GM23248 (cell line): ENCODE measurements at regions not wholly inside any gene's neighbourhood (a gene's known extent, or its start where the extent isn't known, plus 50 kb on each side); places are given as distances from the start of the nearest gene placed in this dataset.

Experiments used
- DNase-seq: peaks from one replicate; pipeline ENCODE4 v3.0.0-alpha.2; 2015
- H2AFZ ChIP-seq: fragments of 200-600 bp; sonication (generic); 2 replicates; pipeline ENCODE4 v1.6.1; 2016; ENCODE audit warnings: antibody characterized with exemption
- H3F3A ChIP-seq: fragments of 200-600 bp; sonication (generic); 2 replicates; pipeline ENCODE4 v1.6.1; 2016; ENCODE audit warnings: mild to moderate bottlenecking, antibody characterized with exemption, mixed run types; ENCODE audit not compliant: insufficient read depth
- H3K27ac ChIP-seq: fragments of 200-600 bp; sonication (generic); 2 replicates; pipeline ENCODE4 v1.5.1; 2016; ENCODE audit warnings: mild to moderate bottlenecking
- H3K27me3 ChIP-seq: fragments of 200-600 bp; sonication (generic); replicated peaks from 2 replicates; pipeline ENCODE4 v1.6.1; 2016; ENCODE audit warnings: mild to moderate bottlenecking; ENCODE audit not compliant: insufficient read depth
- H3K36me3 ChIP-seq: fragments of 200-600 bp; sonication (generic); 2 replicates; pipeline ENCODE4 v1.6.1; 2016; ENCODE audit warnings: low read depth, mild to moderate bottlenecking
- H3K4me1 ChIP-seq: fragments of 200-600 bp; sonication (generic); 2 replicates; pipeline ENCODE4 v1.6.1; 2016; ENCODE audit warnings: mild to moderate bottlenecking; ENCODE audit not compliant: insufficient read depth
- H3K4me2 ChIP-seq: fragments of 200-600 bp; sonication (generic); one replicate; pipeline ENCODE4 v1.6.1; 2016; ENCODE audit warnings: mild to moderate bottlenecking; ENCODE audit not compliant: unreplicated experiment
- H3K4me3 ChIP-seq: fragments of 200-600 bp; sonication (generic); 2 replicates; pipeline ENCODE4 v1.5.1; 2016; ENCODE audit warnings: mild to moderate bottlenecking
- H3K79me2 ChIP-seq: fragments of 200-600 bp; sonication (generic); 2 replicates; pipeline ENCODE4 v1.6.1; 2016; ENCODE audit warnings: mild to moderate bottlenecking; ENCODE audit not compliant: insufficient read depth
- H3K9ac ChIP-seq: fragments of 200-600 bp; sonication (generic); 2 replicates; pipeline ENCODE4 v1.6.1; 2016; ENCODE audit warnings: mild to moderate bottlenecking
- H3K9me2 ChIP-seq: fragments of 200-600 bp; sonication (generic); 2 replicates; pipeline ENCODE4 v1.6.1; 2016; ENCODE audit warnings: mixed run types, mild to moderate bottlenecking, moderate library complexity; ENCODE audit not compliant: insufficient read depth
- H3K9me3 ChIP-seq: fragments of 200-600 bp; sonication (generic); one replicate; pipeline ENCODE4 v1.6.1; 2017; ENCODE audit warnings: low read depth
- H4K20me1 ChIP-seq: fragments of 200-600 bp; sonication (generic); 2 replicates; pipeline ENCODE4 v1.6.0; 2016; ENCODE audit not compliant: insufficient read depth
- EZH2 ChIP-seq: fragments of 200-600 bp; sonication (generic); IDR thresholded peaks from 2 replicates; pipeline ENCODE4 v1.6.1; 2018; ENCODE audit warnings: antibody characterized with exemption, mild to moderate bottlenecking; ENCODE audit not compliant: insufficient read depth, poor library complexity, severe bottlenecking
- EZH2phosphoT487 ChIP-seq: fragments of 200-600 bp; sonication (generic); IDR thresholded peaks from 2 replicates; pipeline ENCODE4 v1.6.1; 2018; ENCODE audit warnings: antibody characterized with exemption, moderate library complexity, mild to moderate bottlenecking, low read depth; ENCODE audit not compliant: insufficient read depth
- WGBS, 2 experiments: methylation state at CpG; one replicate each; pipeline ENCODE4 v1.1.6; 2015 to 2017; ENCODE audit warnings: low lambda C conversion rate in 2 of 2, low coverage in 1 of 2; ENCODE audit errors: missing lambda C conversion rate in 2 of 2; 5-methylcytosine and 5-hydroxymethylcytosine counted together
- in situ Hi-C: fragments of 300-500 bp; cut with MboI; formaldehyde crosslinking; loops from 2 replicates; pipeline ENCODE4 v1.15.0; 2020

DNA sequence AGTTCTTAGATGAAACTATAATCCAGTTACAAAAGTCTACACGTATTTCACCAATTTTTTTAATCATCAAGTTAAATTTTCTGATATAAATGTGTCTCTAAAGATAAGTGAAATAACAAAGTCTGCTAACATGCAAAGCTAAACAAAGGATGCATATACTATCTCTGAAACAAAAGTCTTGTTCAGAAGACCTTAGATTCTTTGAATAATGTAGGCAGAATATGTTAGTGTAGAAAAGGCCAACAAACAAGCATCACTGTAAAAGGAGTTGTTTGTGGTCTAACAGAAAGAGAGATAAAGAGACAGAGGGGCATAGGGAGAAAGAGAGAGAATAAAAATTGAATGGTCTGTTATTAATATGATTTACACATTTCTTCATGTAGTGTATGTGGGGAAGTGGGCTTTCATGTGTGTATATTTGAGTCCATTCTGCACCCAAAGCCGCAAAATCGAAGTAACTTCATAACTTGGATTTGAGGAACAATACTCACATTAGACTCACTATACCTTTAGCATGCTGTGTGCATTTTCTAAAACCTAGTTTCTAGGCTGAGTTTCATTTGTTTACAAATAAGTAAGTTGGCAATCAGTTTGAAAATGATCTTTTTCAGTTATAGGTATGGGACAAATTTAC, 734.8 kb upstream of the REG3G start:
- 38 to 49% methylated on average over 3 of the region's 3 CpGs for WGBS, 2 experiments
- DNase-seq = no peak
- TF ChIP-seq EZH2 = no peak
- no peak for TF ChIP-seq EZH2phosphoT487

DNA sequence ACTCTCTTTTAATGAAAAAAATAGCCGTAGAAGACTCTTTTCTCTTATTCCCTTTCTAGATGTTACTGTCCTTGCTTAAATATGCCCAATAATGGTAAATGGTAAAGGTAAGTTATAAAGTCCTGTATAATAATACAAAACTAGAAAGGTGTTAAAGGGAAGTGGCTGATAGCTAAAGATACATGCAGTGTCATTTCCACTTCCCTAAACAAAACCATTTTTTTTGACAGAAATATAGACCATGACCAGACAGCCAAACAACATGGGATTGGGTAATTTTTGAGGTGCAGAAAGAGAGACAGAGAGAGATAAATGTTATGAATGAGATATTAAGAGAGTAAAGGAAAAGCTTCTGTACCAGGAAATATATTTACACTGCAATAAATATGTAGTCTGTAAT, 731.7 kb upstream of the REG3G start:
- Histone ChIP-seq H3K79me2 (no peaks in the 10 kb centered on the region), H3K9me3 (no peaks in the 10 kb centered on the region), H3K27ac (no peak overlapping the region), H3K27me3 (no peaks in the 10 kb centered on the region), H3K4me2 (no peak overlapping the region), H3F3A (no peaks in the 10 kb centered on the region), H3K36me3 (no peaks in the 10 kb centered on the region), H3K9ac (no peak overlapping the region), H4K20me1 (no peaks in the 10 kb centered on the region), H3K4me1 (no peaks in the 10 kb centered on the region), H3K4me3 (no peak overlapping the region), H2AFZ (no peak overlapping the region), H3K9me2 (no peaks in the 10 kb centered on the region)
- no peak for TF ChIP-seq EZH2
- no peak for TF ChIP-seq EZH2phosphoT487
- no peak for DNase-seq
- in situ Hi-C loops = no loop called here
- WGBS, 2 experiments = 14 to 20% methylated on average over 1 of the region's 1 CpG

More for the DNA sequence above, 734.8 kb upstream of the REG3G start:
- no peaks in the 10 kb centered on the region for H4K20me1 ChIP-seq
- H3K9me2 ChIP-seq = no peaks in the 10 kb centered on the region
- H3K4me2 ChIP-seq = no peak overlapping the region
- H3K79me2 ChIP-seq = no peaks in the 10 kb centered on the region
- no peak overlapping the region for H3K4me3 ChIP-seq
- H3K27me3 ChIP-seq = no peaks in the 10 kb centered on the region
- no peak overlapping the region for H3K9ac ChIP-seq
- in situ Hi-C loops = no loop called here
- H3K4me1 ChIP-seq = no peaks in the 10 kb centered on the region
- H3K9me3 ChIP-seq = no peaks in the 10 kb centered on the region
- H3K36me3 ChIP-seq = no peaks in the 10 kb centered on the region
- H3K27ac ChIP-seq = no peak overlapping the region
- H2AFZ ChIP-seq = no peak overlapping the region
- H3F3A ChIP-seq = no peaks in the 10 kb centered on the region

DNA sequence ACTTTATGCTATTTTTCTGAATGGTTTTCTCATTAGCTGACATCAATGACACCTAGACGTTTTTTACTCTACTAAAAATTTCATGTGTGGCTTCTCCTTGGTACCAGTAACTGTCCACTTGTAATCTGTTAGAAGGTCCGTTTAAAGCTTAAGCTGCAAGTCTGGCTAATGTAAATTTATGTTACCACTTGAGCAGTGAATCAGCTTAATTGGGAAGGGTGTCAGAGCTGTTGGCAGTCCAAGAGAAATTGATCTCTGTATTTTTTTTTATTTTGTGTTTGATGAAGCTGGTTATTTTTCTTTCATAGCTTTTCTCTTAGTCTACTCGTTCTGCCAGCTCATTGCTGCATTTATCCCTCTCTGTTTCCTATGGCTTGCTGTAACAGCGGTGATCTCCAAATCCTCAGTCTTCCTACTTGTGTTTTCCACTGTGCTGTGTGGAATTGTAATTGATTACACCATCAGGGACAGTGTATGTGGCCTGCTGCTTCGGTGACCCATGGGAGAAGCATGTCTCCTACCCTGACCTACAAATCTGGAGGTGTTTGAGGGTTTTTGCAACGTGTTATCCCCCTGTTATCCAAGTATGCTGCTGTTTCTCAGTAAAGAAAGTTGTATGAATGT, 724.2 kb upstream of the REG3G start:
- H3K9me3 ChIP-seq = no peaks in the 10 kb centered on the region
- no peak for DNase-seq
- H4K20me1 ChIP-seq = no peaks in the 10 kb centered on the region
- H3F3A ChIP-seq = no peaks in the 10 kb centered on the region
- no peak overlapping the region for H3K4me3 ChIP-seq
- H3K4me1 ChIP-seq = no peaks in the 10 kb centered on the region
- WGBS, 2 experiments = 5 to 7% methylated on average over 6 of the region's 6 CpGs
- H2AFZ ChIP-seq = no peak overlapping the region
- H3K36me3 ChIP-seq = no peaks in the 10 kb centered on the region
- in situ Hi-C loops = no loop called here
- H3K27me3 ChIP-seq = no peaks in the 10 kb centered on the region
- no peak overlapping the region for H3K9ac ChIP-seq
- no peaks in the 10 kb centered on the region for H3K79me2 ChIP-seq
- no peak overlapping the region for H3K4me2 ChIP-seq
- H3K9me2 ChIP-seq = no peaks in the 10 kb centered on the region
- no peak for TF ChIP-seq EZH2
- TF ChIP-seq EZH2phosphoT487 = no peak
- H3K27ac ChIP-seq = no peak overlapping the region

DNA sequence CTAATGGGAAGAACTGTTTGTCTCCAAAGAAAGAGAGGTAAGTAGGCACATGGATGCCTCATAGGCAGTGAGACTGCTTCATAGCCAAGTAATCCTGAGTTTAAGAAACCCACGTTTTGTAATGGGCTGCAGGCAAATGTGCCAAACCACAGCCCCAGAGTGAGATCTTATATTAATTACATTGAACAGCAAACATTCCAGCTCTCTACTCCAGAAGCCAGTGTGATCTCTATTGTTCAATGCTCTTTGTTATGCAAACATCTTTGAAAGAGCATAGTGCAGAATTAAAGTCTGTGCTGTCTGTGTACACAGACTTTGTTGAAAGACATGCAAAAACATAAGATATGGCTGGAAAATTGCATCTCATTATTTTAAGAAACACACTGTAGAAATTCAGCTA, 720.8 kb upstream of the REG3G start:
- H3K27ac ChIP-seq = no peak overlapping the region
- H3K4me3 ChIP-seq = no peak overlapping the region
- H4K20me1 ChIP-seq = no peaks in the 10 kb centered on the region
- no peaks in the 10 kb centered on the region for H3K9me2 ChIP-seq
- no peak overlapping the region for H3K4me2 ChIP-seq
- H3K79me2 ChIP-seq = no peaks in the 10 kb centered on the region
- WGBS, 2 experiments = 0% methylated on average over 1 of the region's 1 CpG
- in situ Hi-C loops = no loop called here
- H3F3A ChIP-seq = no peaks in the 10 kb centered on the region
- no peaks in the 10 kb centered on the region for H3K9me3 ChIP-seq
- no peaks in the 10 kb centered on the region for H3K4me1 ChIP-seq
- DNase-seq = no peak
- H2AFZ ChIP-seq = no peak overlapping the region
- H3K9ac ChIP-seq = no peak overlapping the region
- H3K36me3 ChIP-seq = no peaks in the 10 kb centered on the region
- H3K27me3 ChIP-seq = no peaks in the 10 kb centered on the region
- TF ChIP-seq EZH2phosphoT487 = no peak
